Activated CD8-positive, alpha-beta memory T cell treated with anti-CD3 and anti-CD28 coated beads for 1 hour (primary cell): ENCODE measurements at regions not wholly inside any gene's neighbourhood (a gene's known extent, or its start where the extent isn't known, plus 50 kb on each side); places are given as distances from the start of the nearest gene placed in this dataset.
"Not testable (repeated sequence)": the region's sequence is repeated elsewhere in the genome, so short reads cannot be mapped to it uniquely, and the experiment has no call there.

Experiments used
- DNase-seq, 2 donors: peaks; one replicate each; pipeline ENCODE4 v3.0.0-alpha.2; 2020; ENCODE audit warnings: low read depth in 1 of 2; ENCODE audit errors: extremely low read depth in 1 of 2

- no peak for DNase-seq
These were observed 79.7 kb upstream of the CCND2 start for GRCh38 chr12:4193821-4194220.

- no peak for DNase-seq
These were observed 81.9 kb upstream of the CCND2 start for GRCh38 chr12:4191642-4192041.

- no peak for DNase-seq
These were observed 82.4 kb upstream of the CCND2 start for GRCh38 chr12:4191149-4191548.

- DNase-seq: no peak
These were observed 83.0 kb upstream of the CCND2 start for GRCh38 chr12:4190366-4191063.

GRCh38 chr12:4189721-4190120, 83.8 kb upstream of the CCND2 start:
- no peak for DNase-seq

GRCh38 chr12:4187916-4188315, 85.6 kb upstream of the CCND2 start:
- no peak for DNase-seq

GRCh38 chr12:4187315-4187714, 86.2 kb upstream of the CCND2 start:
- not testable (repeated sequence) for DNase-seq

- no peak for DNase-seq
These were observed 95.0 kb upstream of the CCND2 start for GRCh38 chr12:4178424-4179170.

GRCh38 chr12:4177262-4177661, 96.3 kb upstream of the CCND2 start:
- DNase-seq: no peak

- no peak for DNase-seq
These were observed 97.4 kb upstream of the CCND2 start for GRCh38 chr12:4176168-4176567.

GRCh38 chr12:4174417-4174816, 99.1 kb upstream of the CCND2 start:
- no peak for DNase-seq

GRCh38 chr12:4172999-4173398, 100.6 kb upstream of the CCND2 start:
- DNase-seq: no peak

- no peak for DNase-seq
These were observed 101.8 kb upstream of the CCND2 start for GRCh38 chr12:4171742-4172141.

GRCh38 chr12:4169959-4170358, 103.6 kb upstream of the CCND2 start:
- no peak for DNase-seq

GRCh38 chr12:4169531-4169930, 104.0 kb upstream of the CCND2 start:
- no peak for DNase-seq

- no peak for DNase-seq
These were observed 105.5 kb upstream of the CCND2 start for GRCh38 chr12:4168036-4168435.

- DNase-seq: peak in 1 of 2 donors; percentile 33
These were observed 108.7 kb upstream of the CCND2 start for GRCh38 chr12:4164559-4165558.

- DNase-seq: no peak
These were observed 109.4 kb upstream of the CCND2 start for GRCh38 chr12:4164188-4164558.

- DNase-seq: no peak
These were observed 111.8 kb upstream of the CCND2 start for GRCh38 chr12:4161718-4162117.

- DNase-seq: no peak
These were observed 113.1 kb upstream of the CCND2 start for GRCh38 chr12:4160314-4161040.

GRCh38 chr12:4159851-4160250, 113.7 kb upstream of the CCND2 start:
- DNase-seq: no peak
